ENCODE measurements at regions not wholly inside any gene's neighbourhood (a gene's known extent, or its start where the extent isn't known, plus 50 kb on each side); places are given as distances from the start of the nearest gene placed in this dataset.

GRCh38 chr12:90299121-90299520 is 590.5 kb upstream of the ATP2B1 start (continued):
- TF ChIP-seq PRDM15 (CRISPR knock-in tag; IDR thresholded peaks at IDR 0.05) (no peak), KDM1A (IDR thresholded peaks at IDR 0.05; ENCODE audit: borderline replicate concordance) (no peak), STAT3 (IDR thresholded peaks at IDR 0.05; ENCODE audit: low read depth, low read length) (no peak), RFX5 (IDR thresholded peaks at IDR 0.05; ENCODE audit: low read depth, low read length) (no peak), USF2 (IDR thresholded peaks at IDR 0.05; ENCODE audit: borderline replicate concordance, low read depth, low read length) (no peak), SPI1 (IDR thresholded peaks at IDR 0.05; ENCODE audit: borderline replicate concordance, insufficient read depth, low read depth, low read length) (no peak), CREB1 (IDR thresholded peaks at IDR 0.05; ENCODE audit: low read depth) (0 out of 2 replicates have a peak, but pooled peaks have one; percentile 25), KLF5 (IDR thresholded peaks at IDR 0.05; ENCODE audit: partially characterized antibody) (no peak), SRF (IDR thresholded peaks at IDR 0.05; ENCODE audit: low read depth in 2 of 2, low read length in 2 of 2) (no peak), PML (IDR thresholded peaks at IDR 0.05; ENCODE audit: low read length) (no peak), ZBED1 (IDR thresholded peaks at IDR 0.05; ENCODE audit: borderline replicate concordance) (no peak), IRF4 (IDR thresholded peaks at IDR 0.05; ENCODE audit: low read depth, low read length) (peak; percentile 70; the same call in 1 of the 2 replicates), PAX8 (IDR thresholded peaks at IDR 0.05) (no peak), CBX5 (IDR thresholded peaks at IDR 0.05; ENCODE audit: low read depth) (no peak), BCL3 (IDR thresholded peaks at IDR 0.05; ENCODE audit: borderline replicate concordance, insufficient read depth, low read depth, low read length, poor library complexity, severe bottlenecking) (peak; percentile 50), ZNF207 (IDR thresholded peaks at IDR 0.05; ENCODE audit: borderline replicate concordance) (no peak), SUPT20H (IDR thresholded peaks at IDR 0.05; ENCODE audit: borderline replicate concordance, control insufficient read depth, low read depth, low read length) (no peak), ZBTB4 (CRISPR knock-in tag; IDR thresholded peaks at IDR 0.05) (no peak), ATF2 (IDR thresholded peaks at IDR 0.05; ENCODE audit: low read length) (peak; percentile 74), NR2C2 (IDR thresholded peaks at IDR 0.05; ENCODE audit: borderline replicate concordance, control insufficient read depth, insufficient read length, low read depth) (no peak), FOXM1 (IDR thresholded peaks at IDR 0.05; ENCODE audit: low read depth, low read length) (peak; percentile 85), POLR2A (IDR thresholded peaks at IDR 0.05; ENCODE audit: low read depth, low read length) (no peak)

All from GM12878 (cell line).